ENCODE measurements at regions not wholly inside any gene's neighbourhood (a gene's known extent, or its start where the extent isn't known, plus 50 kb on each side); places are given as distances from the start of the nearest gene placed in this dataset.
A peak's percentile ranks its signal among the peaks of the same experiment; 100 is the strongest.

- Histone ChIP-seq H3F3A (replicated peaks; ENCODE audit: low read depth) (peaks cover 3% of the 10 kb centered on the region; the same call in 1 of the 2 replicates), H3K36me3 (ENCODE audit: insufficient read depth) (no peaks in the 10 kb centered on the region), H3K4me2 (peak overlapping the region; percentile 25; the same call in 1 of the 2 replicates), H3K9me2 (ENCODE audit: insufficient read depth) (no peaks in the 10 kb centered on the region), H3K27me3 (ENCODE audit: insufficient read depth) (0 out of 2 replicates have a peak, but pooled peaks cover 3% of the 10 kb centered on the region), H2AFZ (0 out of 2 replicates have a peak overlapping the region, but pooled peaks have one; percentile 39), H3K79me2 (replicated peaks; ENCODE audit: insufficient read depth) (no peaks in the 10 kb centered on the region), H3K4me3 (no peak overlapping the region), H4K20me1 (replicated peaks; ENCODE audit: insufficient read depth) (no peaks in the 10 kb centered on the region), H3K27ac (ENCODE audit: low read depth) (no peak overlapping the region), H3K4me1 (ENCODE audit: insufficient read depth) (peaks cover 59% of the 10 kb centered on the region)
- Mint-ChIP-seq H3K27me3 (ENCODE audit: insufficient read depth, low read depth, poor library complexity) (peaks cover 8% of the 10 kb centered on the region), H3K4me1 (peaks cover 68% of the 10 kb centered on the region), H3K36me3 (ENCODE audit: low read depth) (no peaks in the 10 kb centered on the region), H3K27ac (peak overlapping the region; percentile 64), H3K9me3 (no peaks in the 10 kb centered on the region), H3K4me3 (no peak overlapping the region; the same call in 2 of the 3 replicates)
- TF ChIP-seq CTCF (conservative IDR thresholded peaks at IDR 0.05; ENCODE audit: low read depth in 2 of 2) (no peak), EZH2 (IDR thresholded peaks at IDR 0.05; ENCODE audit: low read depth, unreplicated experiment) (no peak), ZNF114 (CRISPR knock-in tag; IDR thresholded peaks at IDR 0.05) (no peak), JUNB (IDR thresholded peaks at IDR 0.05; ENCODE audit: unreplicated experiment) (no peak)
- ATAC-seq, result peak; percentile 13
- DNase-seq (ENCODE audit: low spot score), result peak; percentile 42
These were observed 226.4 kb downstream of the OPA1 start for GRCh38 chr3:193819117-193820010.

GRCh38 chr3:193821151-193821668, 228.2 kb downstream of the OPA1 start:
- Histone ChIP-seq H4K20me1 (replicated peaks; ENCODE audit: insufficient read depth) (no peaks in the 10 kb centered on the region), H2AFZ (no peak overlapping the region), H3K4me3 (no peak overlapping the region), H3K79me2 (replicated peaks; ENCODE audit: insufficient read depth) (no peaks in the 10 kb centered on the region), H3K27ac (ENCODE audit: low read depth) (no peak overlapping the region), H3K4me1 (ENCODE audit: insufficient read depth) (peaks cover 41% of the 10 kb centered on the region), H3K4me2 (no peak overlapping the region), H3K9me2 (ENCODE audit: insufficient read depth) (no peaks in the 10 kb centered on the region), H3F3A (replicated peaks; ENCODE audit: low read depth) (no peaks in the 10 kb centered on the region), H3K36me3 (ENCODE audit: insufficient read depth) (no peaks in the 10 kb centered on the region), H3K27me3 (ENCODE audit: insufficient read depth) (0 out of 2 replicates have a peak, but pooled peaks cover 3% of the 10 kb centered on the region)
- Mint-ChIP-seq H3K27me3 (ENCODE audit: insufficient read depth, low read depth, poor library complexity) (peaks cover 8% of the 10 kb centered on the region), H3K27ac (no peak overlapping the region), H3K4me3 (no peak overlapping the region), H3K36me3 (ENCODE audit: low read depth) (peaks cover 4% of the 10 kb centered on the region; the same call in 1 of the 3 replicates), H3K4me1 (peaks cover 57% of the 10 kb centered on the region), H3K9me3 (no peaks in the 10 kb centered on the region)
- ATAC-seq, result no peak
- no peak for DNase-seq (ENCODE audit: low spot score)
- TF ChIP-seq POLR2AphosphoS5 (IDR thresholded peaks at IDR 0.05; ENCODE audit: low read depth) (no peak), REST (IDR thresholded peaks at IDR 0.05; ENCODE audit: unreplicated experiment) (no peak), EZH2 (IDR thresholded peaks at IDR 0.05; ENCODE audit: low read depth, unreplicated experiment) (no peak), ZNF331 (CRISPR knock-in tag; IDR thresholded peaks at IDR 0.05; ENCODE audit: low read depth) (no peak), EZH2phosphoT487 (IDR thresholded peaks at IDR 0.05; ENCODE audit: unreplicated experiment) (no peak), ZNF114 (CRISPR knock-in tag; IDR thresholded peaks at IDR 0.05) (no peak)
